OCI-LY3 (cell line): ENCODE measurements at regions not wholly inside any gene's neighbourhood (a gene's known extent, or its start where the extent isn't known, plus 50 kb on each side); places are given as distances from the start of the nearest gene placed in this dataset.

Source experiments
- H2AFZ ChIP-seq: fragments of 200-600, 300-600 bp; shearing (Covaris generic); 2 replicates; pipeline ENCODE4 v1.6.0; 2014; ENCODE audit warnings: antibody characterized with exemption, low read depth, low read length
- H3K27ac ChIP-seq: fragments of 200-600, 300-600 bp; sonication (generic); 2 replicates; pipeline ENCODE4 v1.5.1; 2014; ENCODE audit warnings: mild to moderate bottlenecking, low read length, moderate library complexity, mixed read lengths
- H3K27me3 ChIP-seq: fragments of 200-600, 300-600 bp; sonication (generic); 2 replicates; pipeline ENCODE4 v1.6.1; 2014; ENCODE audit warnings: low read depth, low read length, mixed read lengths
- H3K36me3 ChIP-seq: fragments of 200-600, 300-600 bp; sonication (generic); replicated peaks from 2 replicates; pipeline ENCODE3; 2014; ENCODE audit warnings: low read depth, low read length, mixed read lengths
- H3K4me1 ChIP-seq: fragments of 300-600, 200-600 bp; sonication (generic); 2 replicates; pipeline ENCODE4 v1.6.1; 2014; ENCODE audit warnings: low read length, mixed read lengths
- H3K4me2 ChIP-seq: fragments of 200-600, 300-600 bp; sonication (generic); 2 replicates; pipeline ENCODE4 v1.6.1; 2014; ENCODE audit warnings: low read length, mixed read lengths
- H3K4me3 ChIP-seq: fragments of 300-600, 200-600 bp; sonication (generic); 2 replicates; pipeline ENCODE4 v1.5.1; 2014; ENCODE audit warnings: antibody characterized with exemption, mild to moderate bottlenecking, low read length, moderate library complexity
- H3K79me2 ChIP-seq: fragments of 300-600, 200-600 bp; shearing (Covaris generic); 2 replicates; pipeline ENCODE4 v1.6.1; 2014; ENCODE audit warnings: mild to moderate bottlenecking, low read length, mixed read lengths
- H3K9ac ChIP-seq: fragments of 300-600, 200-600 bp; shearing (Covaris generic); 2 replicates; pipeline ENCODE4 v1.6.0; 2014; ENCODE audit warnings: mild to moderate bottlenecking, low read length, moderate library complexity
- H3K9me3 ChIP-seq: fragments of 200-600, 300-600 bp; shearing (Covaris generic); 2 replicates; pipeline ENCODE4 v1.6.1; 2014; ENCODE audit warnings: low read length, mixed read lengths; ENCODE audit not compliant: insufficient read depth
- H4K20me1 ChIP-seq: fragments of 200-600, 300-600 bp; sonication (generic); 2 replicates; pipeline ENCODE4 v1.6.1; 2016; ENCODE audit warnings: low read length, mixed read lengths; ENCODE audit not compliant: insufficient read depth
- CTCF ChIP-seq: fragments of 200-600, 300-600 bp; sonication (generic); IDR thresholded peaks from 2 replicates; pipeline ENCODE4 v1.5.1; 2014; ENCODE audit warnings: antibody characterized with exemption, low read length, low read depth
- EZH2phosphoT487 ChIP-seq: fragments of 200-600 bp; shearing (Covaris generic); IDR thresholded peaks from 2 replicates; pipeline ENCODE4 v1.6.1; 2018; ENCODE audit warnings: antibody characterized with exemption, mixed run types, low read depth

- H4K20me1 ChIP-seq = no peaks in the 10 kb centered on the region
- no peaks in the 10 kb centered on the region for H3K9me3 ChIP-seq
- H3K79me2 ChIP-seq = no peaks in the 10 kb centered on the region
- no peak overlapping the region for H3K4me2 ChIP-seq
- peaks cover 3% of the 10 kb centered on the region; the same call in 1 of the 2 replicates for H3K27me3 ChIP-seq
- no peak overlapping the region for H2AFZ ChIP-seq
- no peak overlapping the region for H3K4me3 ChIP-seq
- no peak for TF ChIP-seq CTCF
- no peak for TF ChIP-seq EZH2phosphoT487
- no peak overlapping the region for H3K9ac ChIP-seq
- no peak overlapping the region for H3K27ac ChIP-seq
- H3K4me1 ChIP-seq = peaks cover 11% of the 10 kb centered on the region
- no peaks in the 10 kb centered on the region for H3K36me3 ChIP-seq
Measured at GRCh38 chr9:89755821-89756220, 151.0 kb downstream of the GADD45G start.

- H3K4me2 ChIP-seq = no peak overlapping the region
- no peaks in the 10 kb centered on the region for H3K79me2 ChIP-seq
- no peaks in the 10 kb centered on the region for H4K20me1 ChIP-seq
- H3K27me3 ChIP-seq = no peaks in the 10 kb centered on the region; the same call in 1 of the 2 replicates
- H3K27ac ChIP-seq = no peak overlapping the region
- H2AFZ ChIP-seq = no peak overlapping the region
- no peak overlapping the region for H3K9ac ChIP-seq
- no peak for TF ChIP-seq CTCF
- no peak for TF ChIP-seq EZH2phosphoT487
- no peaks in the 10 kb centered on the region for H3K9me3 ChIP-seq
- H3K36me3 ChIP-seq = no peaks in the 10 kb centered on the region
- no peak overlapping the region for H3K4me3 ChIP-seq
- H3K4me1 ChIP-seq = peaks cover 11% of the 10 kb centered on the region
Measured at GRCh38 chr9:89756891-89757537, 152.2 kb downstream of the GADD45G start.

GRCh38 chr9:89757776-89758528, 153.1 kb downstream of the GADD45G start:
- Histone ChIP-seq H3K27ac (no peak overlapping the region), H3K4me2 (no peak overlapping the region), H2AFZ (no peak overlapping the region), H3K27me3 (no peaks in the 10 kb centered on the region; the same call in 1 of the 2 replicates), H3K9me3 (no peaks in the 10 kb centered on the region), H3K4me1 (peaks cover 11% of the 10 kb centered on the region), H4K20me1 (no peaks in the 10 kb centered on the region), H3K36me3 (no peaks in the 10 kb centered on the region), H3K4me3 (no peak overlapping the region), H3K79me2 (no peaks in the 10 kb centered on the region), H3K9ac (no peak overlapping the region)
- TF ChIP-seq CTCF (no peak), EZH2phosphoT487 (no peak)

- Histone ChIP-seq H3K9me3 (no peaks in the 10 kb centered on the region), H3K79me2 (no peaks in the 10 kb centered on the region), H4K20me1 (no peaks in the 10 kb centered on the region), H3K4me3 (no peak overlapping the region), H3K4me1 (no peaks in the 10 kb centered on the region), H3K36me3 (no peaks in the 10 kb centered on the region), H3K27me3 (no peaks in the 10 kb centered on the region; the same call in 1 of the 2 replicates), H3K4me2 (no peak overlapping the region), H3K9ac (no peak overlapping the region), H3K27ac (no peak overlapping the region), H2AFZ (no peak overlapping the region)
- TF ChIP-seq CTCF (no peak), EZH2phosphoT487 (no peak)
Measured at GRCh38 chr9:89759572-89759971, 154.8 kb downstream of the GADD45G start.
